ENCODE measurements at regions not wholly inside any gene's neighbourhood (a gene's known extent, or its start where the extent isn't known, plus 50 kb on each side); places are given as distances from the start of the nearest gene placed in this dataset.

DNA sequence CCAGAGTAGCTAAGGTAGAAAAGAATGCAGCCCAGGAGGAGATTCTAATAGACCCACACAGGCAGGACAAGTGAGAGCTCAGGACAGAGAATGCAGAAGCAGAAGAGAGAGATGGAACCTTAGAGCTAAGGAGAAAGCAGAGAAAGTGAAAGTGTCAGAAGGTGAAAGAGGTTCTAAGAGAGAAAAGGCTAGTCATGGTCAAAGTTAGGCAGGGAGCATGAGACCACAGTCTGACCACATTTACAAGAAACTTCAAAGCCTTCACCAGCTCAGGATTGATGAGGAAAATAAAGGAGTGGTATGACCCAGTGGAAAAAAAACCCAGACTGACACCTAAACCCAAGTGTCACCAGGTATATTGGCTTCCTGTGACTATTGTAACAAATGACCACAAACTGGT, 131.8 kb upstream of the WDR11 start:
- Histone ChIP-seq H3K36me3 (ENCODE audit: control insufficient read depth in 2 of 2, extremely low read depth in 1 of 2, insufficient read depth in 2 of 2, low read length in 2 of 2) (no peaks in the 10 kb centered on the region), H3K27me3 (ENCODE audit: control insufficient read depth, extremely low read depth, insufficient read depth, low read length) (no peaks in the 10 kb centered on the region), H4K20me1 (ENCODE audit: control insufficient read depth, extremely low read depth, insufficient read depth, low read length) (no peaks in the 10 kb centered on the region), H3K9me3 (ENCODE audit: control insufficient read depth, low read depth, low read length) (no peaks in the 10 kb centered on the region), H3K4me1 (ENCODE audit: control insufficient read depth, extremely low read depth, insufficient read depth, low read length) (no peaks in the 10 kb centered on the region), H3K27ac (ENCODE audit: control insufficient read depth, insufficient read depth, low read length) (no peak overlapping the region), H2AFZ (ENCODE audit: control insufficient read depth, low read length) (no peak overlapping the region), H3K9ac (ENCODE audit: control insufficient read depth, extremely low read depth, insufficient read depth, low read length) (no peak overlapping the region), H3K4me3 (ENCODE audit: control insufficient read depth in 2 of 3, extremely low read depth in 1 of 3, insufficient read depth in 2 of 3, low read depth in 1 of 3, low read length in 3 of 3) (no peak overlapping the region), H3K9me1 (ENCODE audit: control insufficient read depth, extremely low read depth, insufficient read depth, low read length) (no peaks in the 10 kb centered on the region), H3K4me2 (ENCODE audit: control insufficient read depth, extremely low read depth, insufficient read depth, low read depth, low read length) (no peak overlapping the region), H3K79me2 (ENCODE audit: control insufficient read depth, insufficient read depth, low read length) (no peaks in the 10 kb centered on the region)
- TF ChIP-seq EZH2 (IDR thresholded peaks at IDR 0.05; ENCODE audit: low read length) = no peak
- TF ChIP-seq, protein P1, sequence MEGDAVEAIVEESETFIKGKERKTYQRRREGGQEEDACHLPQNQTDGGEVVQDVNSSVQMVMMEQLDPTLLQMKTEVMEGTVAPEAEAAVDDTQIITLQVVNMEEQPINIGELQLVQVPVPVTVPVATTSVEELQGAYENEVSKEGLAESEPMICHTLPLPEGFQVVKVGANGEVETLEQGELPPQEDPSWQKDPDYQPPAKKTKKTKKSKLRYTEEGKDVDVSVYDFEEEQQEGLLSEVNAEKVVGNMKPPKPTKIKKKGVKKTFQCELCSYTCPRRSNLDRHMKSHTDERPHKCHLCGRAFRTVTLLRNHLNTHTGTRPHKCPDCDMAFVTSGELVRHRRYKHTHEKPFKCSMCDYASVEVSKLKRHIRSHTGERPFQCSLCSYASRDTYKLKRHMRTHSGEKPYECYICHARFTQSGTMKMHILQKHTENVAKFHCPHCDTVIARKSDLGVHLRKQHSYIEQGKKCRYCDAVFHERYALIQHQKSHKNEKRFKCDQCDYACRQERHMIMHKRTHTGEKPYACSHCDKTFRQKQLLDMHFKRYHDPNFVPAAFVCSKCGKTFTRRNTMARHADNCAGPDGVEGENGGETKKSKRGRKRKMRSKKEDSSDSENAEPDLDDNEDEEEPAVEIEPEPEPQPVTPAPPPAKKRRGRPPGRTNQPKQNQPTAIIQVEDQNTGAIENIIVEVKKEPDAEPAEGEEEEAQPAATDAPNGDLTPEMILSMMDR (optimal IDR thresholded peaks at IDR 0.05 in 1 of 3, IDR thresholded peaks at IDR 0.05 in 1 of 3, conservative IDR thresholded peaks at IDR 0.05 in 1 of 3; ENCODE audit: extremely low read depth in 1 of 3, insufficient read depth in 2 of 3, low read length in 3 of 3) = no peak
- dilution Hi-C loops (cut with MboI; ENCODE audit: extremely low pct_ligation_motif_present, low sequenced_read_pairs) = no loop called here
- DNase-seq (ENCODE audit: low read depth, low spot score) = no peak
- FAIRE-seq = no peak

DNA sequence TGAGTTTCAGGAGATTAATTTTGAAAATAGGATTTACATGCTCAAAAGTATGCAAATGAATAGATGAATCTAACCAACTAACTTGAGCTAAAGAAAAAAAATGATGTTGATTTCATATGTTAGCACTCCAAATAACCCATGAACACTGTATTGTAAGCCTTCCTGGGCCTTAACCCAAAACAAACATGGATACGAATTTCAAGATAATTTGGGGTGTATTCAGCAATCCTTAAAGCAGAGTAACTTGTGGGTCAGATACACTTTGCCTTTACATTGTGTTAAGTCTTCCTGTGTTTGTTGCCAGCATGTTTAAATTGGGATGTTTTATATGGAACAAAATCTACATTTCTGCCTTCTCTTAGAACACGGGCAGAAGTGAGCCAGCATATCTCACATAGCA, 124.2 kb upstream of the WDR11 start:
- Histone ChIP-seq H2AFZ (ENCODE audit: control insufficient read depth, low read length) (no peak overlapping the region), H3K27me3 (ENCODE audit: control insufficient read depth, extremely low read depth, insufficient read depth, low read length) (no peaks in the 10 kb centered on the region), H3K4me3 (ENCODE audit: control insufficient read depth in 2 of 3, extremely low read depth in 1 of 3, insufficient read depth in 2 of 3, low read depth in 1 of 3, low read length in 3 of 3) (no peak overlapping the region), H3K9me3 (ENCODE audit: control insufficient read depth, low read depth, low read length) (no peaks in the 10 kb centered on the region), H3K36me3 (ENCODE audit: control insufficient read depth in 2 of 2, extremely low read depth in 1 of 2, insufficient read depth in 2 of 2, low read length in 2 of 2) (no peaks in the 10 kb centered on the region), H3K27ac (ENCODE audit: control insufficient read depth, insufficient read depth, low read length) (no peak overlapping the region), H3K4me1 (ENCODE audit: control insufficient read depth, extremely low read depth, insufficient read depth, low read length) (peaks cover 2% of the 10 kb centered on the region), H3K9ac (ENCODE audit: control insufficient read depth, extremely low read depth, insufficient read depth, low read length) (no peak overlapping the region), H3K79me2 (ENCODE audit: control insufficient read depth, insufficient read depth, low read length) (no peaks in the 10 kb centered on the region), H4K20me1 (ENCODE audit: control insufficient read depth, extremely low read depth, insufficient read depth, low read length) (no peaks in the 10 kb centered on the region), H3K9me1 (ENCODE audit: control insufficient read depth, extremely low read depth, insufficient read depth, low read length) (no peaks in the 10 kb centered on the region), H3K4me2 (ENCODE audit: control insufficient read depth, extremely low read depth, insufficient read depth, low read depth, low read length) (no peak overlapping the region)
- DNase-seq (ENCODE audit: low read depth, low spot score) (no peak), FAIRE-seq (no peak)
- dilution Hi-C loops (cut with MboI; ENCODE audit: extremely low pct_ligation_motif_present, low sequenced_read_pairs) = no loop called here
- no peak for TF ChIP-seq EZH2 (IDR thresholded peaks at IDR 0.05; ENCODE audit: low read length)
- TF ChIP-seq, protein P1 (optimal IDR thresholded peaks at IDR 0.05 in 1 of 3, IDR thresholded peaks at IDR 0.05 in 1 of 3, conservative IDR thresholded peaks at IDR 0.05 in 1 of 3; ENCODE audit: extremely low read depth in 1 of 3, insufficient read depth in 2 of 3, low read length in 3 of 3) = no peak
